ENCODE measurements at regions not wholly inside any gene's neighbourhood (a gene's known extent, or its start where the extent isn't known, plus 50 kb on each side); places are given as distances from the start of the nearest gene placed in this dataset.

GRCh38 chr1:99570486-99571089, 75.3 kb upstream of the PALMD start:
- TF ChIP-seq CTCF (IDR thresholded peaks at IDR 0.05) (no peak), POLR2A (IDR thresholded peaks at IDR 0.05) (no peak)

All from thyroid gland (tissue), 4 donors.